HG03103 (cell line): ENCODE measurements at regions not wholly inside any gene's neighbourhood (a gene's known extent, or its start where the extent isn't known, plus 50 kb on each side); places are given as distances from the start of the nearest gene placed in this dataset.
"Not testable (repeated sequence)": the region's sequence is repeated elsewhere in the genome, so short reads cannot be mapped to it uniquely, and the experiment has no call there.

Experiments
- ATAC-seq: cut with Tn5 transposase; IDR thresholded peaks from one replicate; pipeline ENCODE4 v1.9.1; 2021; ENCODE audit warnings: low read depth; ENCODE audit not compliant: unreplicated experiment

GRCh38 chr4:147139455-147140198 is 194.0 kb upstream of the TTC29 start:
- ATAC-seq: no peak

GRCh38 chr4:147151763-147152162 is 206.1 kb upstream of the TTC29 start:
- no peak for ATAC-seq

GRCh38 chr4:147157860-147158701 is 212.4 kb upstream of the TTC29 start:
- no peak for ATAC-seq

GRCh38 chr4:147160908-147161513 is 215.3 kb upstream of the TTC29 start:
- peak; percentile 87 for ATAC-seq

GRCh38 chr4:147163311-147163710 is 217.6 kb upstream of the TTC29 start:
- no peak for ATAC-seq

GRCh38 chr4:147168200-147168599 is 222.5 kb upstream of the TTC29 start:
- ATAC-seq: not testable (repeated sequence)

- ATAC-seq: no peak
Observed at GRCh38 chr4:147173322-147173721, 227.7 kb upstream of the TTC29 start.

- no peak for ATAC-seq
Observed at GRCh38 chr4:147173797-147174432, 228.3 kb upstream of the TTC29 start.

GRCh38 chr4:147174591-147174990 is 228.9 kb upstream of the TTC29 start:
- no peak for ATAC-seq

GRCh38 chr4:147175460-147176025 is 229.9 kb upstream of the TTC29 start:
- no peak for ATAC-seq

GRCh38 chr4:147182041-147182440 is 236.4 kb upstream of the TTC29 start:
- ATAC-seq: no peak

GRCh38 chr4:147192679-147193078 is 247.0 kb upstream of the TTC29 start:
- no peak for ATAC-seq

- ATAC-seq: no peak
Observed at GRCh38 chr4:147194114-147194513, 248.4 kb upstream of the TTC29 start.

GRCh38 chr4:147194604-147195003 is 248.9 kb upstream of the TTC29 start:
- no peak for ATAC-seq

GRCh38 chr4:147195386-147195785 is 249.7 kb upstream of the TTC29 start:
- no peak for ATAC-seq

- ATAC-seq: no peak
Observed at GRCh38 chr4:147198411-147199051, 252.9 kb upstream of the TTC29 start.

GRCh38 chr4:147201016-147201415 is 255.4 kb upstream of the TTC29 start:
- ATAC-seq: no peak

- ATAC-seq: no peak
Observed at GRCh38 chr4:147206807-147207206, 261.1 kb upstream of the TTC29 start.

- ATAC-seq: no peak
Observed at GRCh38 chr4:147207911-147208310, 262.2 kb upstream of the TTC29 start.

GRCh38 chr4:147217655-147218054 is 263.2 kb upstream of the EDNRA start:
- ATAC-seq: no peak
